GM12878 (cell line): ENCODE measurements at regions not wholly inside any gene's neighbourhood (a gene's known extent, or its start where the extent isn't known, plus 50 kb on each side); places are given as distances from the start of the nearest gene placed in this dataset.

Source experiments
- CREB1 ChIP-seq: IDR thresholded peaks from 2 replicates; pipeline ENCODE4 v1.6.1; 2012; ENCODE audit warnings: low read depth, mild to moderate bottlenecking, inconsistent platforms
- FOXM1 ChIP-seq: IDR thresholded peaks from 2 replicates; pipeline ENCODE4 v1.6.1; 2012; ENCODE audit warnings: low read depth, mild to moderate bottlenecking, inconsistent platforms, low read length, moderate library complexity
- HCFC1 ChIP-seq: fragments of 150-350 bp; IDR thresholded peaks from 2 replicates; pipeline ENCODE4 v1.6.1; 2014; ENCODE audit warnings: low read length
- IRF3 ChIP-seq: fragments of 450-650 bp; IDR thresholded peaks from 2 replicates; pipeline ENCODE4 v1.6.1; 2014; ENCODE audit warnings: mild to moderate bottlenecking
- NBN ChIP-seq: fragments of 450-650 bp; IDR thresholded peaks from 2 replicates; pipeline ENCODE4 v1.6.1; 2016
- NFYA ChIP-seq: IDR thresholded peaks from 2 replicates; pipeline ENCODE4 v1.6.1; 2011; ENCODE audit warnings: low read depth, mild to moderate bottlenecking, low read length, improper control_type of control experiment, borderline replicate concordance
- NR2C2 ChIP-seq: IDR thresholded peaks from 2 replicates; pipeline ENCODE4 v1.6.1; 2011; ENCODE audit warnings: borderline replicate concordance, low read depth; ENCODE audit not compliant: control insufficient read depth, insufficient read length
- RELA ChIP-seq: fragments of 450-650 bp; IDR thresholded peaks from 2 replicates; pipeline ENCODE4 v1.8.0; 2014; ENCODE audit warnings: borderline replicate concordance; ENCODE audit not compliant: partially characterized antibody
- RELB ChIP-seq: fragments of 450-650 bp; IDR thresholded peaks from 2 replicates; pipeline ENCODE4 v1.6.1; 2017; ENCODE audit warnings: low read depth, mild to moderate bottlenecking, moderate library complexity
- SIN3A ChIP-seq: IDR thresholded peaks from 2 replicates; pipeline ENCODE4 v1.6.1; 2012; ENCODE audit warnings: low read depth, low read length, improper control_type of control experiment
- SMARCA5 ChIP-seq: fragments of 450-650 bp; IDR thresholded peaks from 2 replicates; pipeline ENCODE4 v1.6.1; 2017; ENCODE audit warnings: mild to moderate bottlenecking
- YY1 ChIP-seq: IDR thresholded peaks from 2 replicates; pipeline ENCODE4 v1.6.1; 2011; ENCODE audit warnings: low read depth, mild to moderate bottlenecking, low read length
- ZNF274 ChIP-seq: IDR thresholded peaks from one replicate; pipeline ENCODE4 v1.8.0; 2011; ENCODE audit not compliant: insufficient read length, insufficient read depth
- ZNF687 ChIP-seq: fragments of 450-650 bp; IDR thresholded peaks from 2 replicates; pipeline ENCODE4 v1.6.1; 2017; ENCODE audit warnings: mild to moderate bottlenecking, moderate library complexity

GRCh38 chr21:20603236-20603635 lies 395.0 kb upstream of the NCAM2 start (continued):
- TF ChIP-seq ZNF687 (no peak), FOXM1 (no peak), HCFC1 (no peak), NBN (no peak), CREB1 (no peak), SIN3A (no peak), NFYA (no peak), IRF3 (no peak), RELB (no peak), RELA (no peak), NR2C2 (no peak), SMARCA5 (no peak), YY1 (no peak), ZNF274 (no peak)
